G401.6 (cell line): ENCODE measurements at regions not wholly inside any gene's neighbourhood (a gene's known extent, or its start where the extent isn't known, plus 50 kb on each side); places are given as distances from the start of the nearest gene placed in this dataset.

Experiments used
- FAIRE-seq: peaks from 2 replicates; lab custom pipeline; 2012; peaks lifted over from hg19 to GRCh38; lab: Jason Lieb, UNC

- no peak for FAIRE-seq
Observed at GRCh38 chr11:94671553-94672366, 96.4 kb upstream of the AMOTL1 start.

GRCh38 chr11:94672636-94673035 is 95.5 kb upstream of the AMOTL1 start:
- FAIRE-seq: no peak

- FAIRE-seq: no peak
Observed at GRCh38 chr11:94673386-94673785, 94.8 kb upstream of the AMOTL1 start.

GRCh38 chr11:94673951-94674491 is 94.1 kb upstream of the AMOTL1 start:
- no peak for FAIRE-seq

GRCh38 chr11:94675239-94675638 is 92.9 kb upstream of the AMOTL1 start:
- FAIRE-seq: no peak

- no peak for FAIRE-seq
Observed at GRCh38 chr11:94675813-94676212, 92.3 kb upstream of the AMOTL1 start.

GRCh38 chr11:94676814-94677213 is 91.3 kb upstream of the AMOTL1 start:
- no peak for FAIRE-seq

GRCh38 chr11:94678236-94678635 is 89.9 kb upstream of the AMOTL1 start:
- no peak for FAIRE-seq

GRCh38 chr11:94678901-94679300 is 89.3 kb upstream of the AMOTL1 start:
- no peak for FAIRE-seq

- no peak for FAIRE-seq
Observed at GRCh38 chr11:94680426-94680825, 87.7 kb upstream of the AMOTL1 start.

GRCh38 chr11:94681140-94681539 is 87.0 kb upstream of the AMOTL1 start:
- no peak for FAIRE-seq

- no peak for FAIRE-seq
Observed at GRCh38 chr11:94681852-94682251, 86.3 kb upstream of the AMOTL1 start.

- FAIRE-seq: no peak
Observed at GRCh38 chr11:94694309-94695060, 73.7 kb upstream of the AMOTL1 start.

GRCh38 chr11:94697156-94697555 is 71.0 kb upstream of the AMOTL1 start:
- FAIRE-seq: no peak

- FAIRE-seq: no peak
Observed at GRCh38 chr11:94700622-94701021, 67.5 kb upstream of the AMOTL1 start.

- FAIRE-seq: no peak
Observed at GRCh38 chr11:94702481-94702880, 65.7 kb upstream of the AMOTL1 start.

GRCh38 chr11:94705419-94705818 is 62.7 kb upstream of the AMOTL1 start:
- no peak for FAIRE-seq

GRCh38 chr11:94705891-94706615 is 62.1 kb upstream of the AMOTL1 start:
- no peak for FAIRE-seq

- FAIRE-seq: no peak
Observed at GRCh38 chr11:94708176-94708575, 60.0 kb upstream of the AMOTL1 start.

GRCh38 chr11:94708642-94709041 is 59.5 kb upstream of the AMOTL1 start:
- FAIRE-seq: no peak

GRCh38 chr11:94715225-94715624 is 52.9 kb upstream of the AMOTL1 start:
- no peak for FAIRE-seq

- peak; percentile 82 for FAIRE-seq
Observed at GRCh38 chr11:94717667-94718066, 50.5 kb upstream of the AMOTL1 start.
